Endothelial cell of umbilical vein (primary cell): ENCODE measurements at regions not wholly inside any gene's neighbourhood (a gene's known extent, or its start where the extent isn't known, plus 50 kb on each side); places are given as distances from the start of the nearest gene placed in this dataset.

ENCODE experiments used
- BruUV-seq: library from RNA; stranded (reverse); fragments of 400-500 nt; replicated peaks from 2 replicates; lab custom pipeline; 2021; lab: Mats Ljungman, UMichigan
- CTCF ChIA-PET: fragments of 300-600, 350-600 bp; sonication (Branson Sonifier 250); formaldehyde crosslinking; loops from one replicate; lab custom pipeline; 2021; ENCODE audit warnings: antibody characterized with exemption, inconsistent platforms; lab: Charles Lee
- POLR2A ChIA-PET: fragments of 300-600, 350-600 bp; sonication (Branson Sonifier 250); formaldehyde crosslinking; loops from one replicate; lab custom pipeline; 2021; ENCODE audit warnings: antibody characterized with exemption, inconsistent platforms; lab: Charles Lee
- DNase-seq: peaks from one replicate; pipeline ENCODE4 v3.0.0-alpha.2; 2011; ENCODE audit warnings: low read depth, low spot score
- FAIRE-seq: peaks from 2 replicates; lab custom pipeline; 2011; peaks lifted over from hg19 to GRCh38; lab: Jason Lieb, UNC
- H2AFZ ChIP-seq: 2 replicates; pipeline ENCODE4 v1.6.0; 2012; ENCODE audit warnings: low read depth, low read length, control low read depth, inconsistent platforms
- H3K27ac ChIP-seq: 2 replicates; pipeline ENCODE4 v1.5.1; 2011; ENCODE audit warnings: low read depth, mild to moderate bottlenecking, control low read depth, low read length, moderate library complexity; ENCODE audit not compliant: insufficient read depth
- H3K27me3 ChIP-seq, 2 experiments: 2 replicates each; pipeline versions ENCODE4 v1.6.0 to v1.6.1; 2011; ENCODE audit warnings: low read length in 2 of 2, mixed read lengths in 1 of 2; ENCODE audit not compliant: control insufficient read depth in 2 of 2, insufficient read depth in 2 of 2
- H3K36me3 ChIP-seq, 2 experiments: 2 replicates in 1 of 2; 3 replicates in 1 of 2; pipeline ENCODE4 v1.5.1; 2011; ENCODE audit warnings: low read length in 2 of 2, mild to moderate bottlenecking in 1 of 2, moderate library complexity in 1 of 2; ENCODE audit not compliant: control insufficient read depth in 2 of 2, insufficient read depth in 2 of 2; ENCODE audit errors: extremely low read depth in 1 of 2
- H3K4me1 ChIP-seq: 3 replicates; pipeline ENCODE4 v1.5.1; 2011; ENCODE audit warnings: mild to moderate bottlenecking, low read length; ENCODE audit not compliant: control insufficient read depth, insufficient read depth; ENCODE audit errors: extremely low read depth
- H3K4me2 ChIP-seq: 2 replicates; pipeline ENCODE4 v1.6.1; 2011; ENCODE audit warnings: low read length, control low read depth, mixed read lengths; ENCODE audit not compliant: insufficient read depth
- H3K4me3 ChIP-seq, 3 experiments: fragments of 200-600 bp in 1 of 3; sonication (generic), shearing (Covaris generic) in 1 of 3; replicated peaks in 1 of 3; 2 replicates each; pipeline ENCODE4 v1.5.1; 2011 to 2016; ENCODE audit warnings: control low read depth in 3 of 3, low read length in 3 of 3, mild to moderate bottlenecking in 2 of 3, inconsistent platforms in 1 of 3, low read depth in 1 of 3, moderate library complexity in 1 of 3; ENCODE audit not compliant: insufficient read depth in 1 of 3
- H3K79me2 ChIP-seq: 2 replicates; pipeline ENCODE4 v1.6.0; 2012; ENCODE audit warnings: low read length, inconsistent platforms; ENCODE audit not compliant: control insufficient read depth, insufficient read depth
- H3K9ac ChIP-seq: replicated peaks from 2 replicates; pipeline ENCODE3; 2011; ENCODE audit warnings: low read length, control low read depth; ENCODE audit not compliant: insufficient read depth; ENCODE audit errors: extremely low read depth
- H3K9me1 ChIP-seq: replicated peaks from 3 replicates; pipeline ENCODE4 v1.6.0; 2011; ENCODE audit warnings: mild to moderate bottlenecking, low read length; ENCODE audit not compliant: control insufficient read depth, insufficient read depth; ENCODE audit errors: extremely low read depth
- H3K9me3 ChIP-seq: replicated peaks from 2 replicates; pipeline ENCODE4 v1.5.1; 2012; ENCODE audit warnings: low read length, inconsistent platforms; ENCODE audit not compliant: control insufficient read depth, insufficient read depth
- H4K20me1 ChIP-seq: replicated peaks from 2 replicates; pipeline ENCODE3; 2011; ENCODE audit warnings: mild to moderate bottlenecking, low read length; ENCODE audit not compliant: control insufficient read depth, insufficient read depth; ENCODE audit errors: extremely low read depth
- CTCF ChIP-seq, 2 donors: IDR thresholded peaks; 1 replicate in 1 of 2; 2 replicates in 1 of 2; pipeline ENCODE4 v1.5.1; 2011; ENCODE audit warnings: low read length in 2 of 2, mild to moderate bottlenecking in 2 of 2, moderate library complexity in 2 of 2, control low read depth in 1 of 2, inconsistent platforms in 1 of 2, low read depth in 1 of 2; ENCODE audit not compliant: insufficient read depth in 1 of 2; ENCODE audit errors: extremely low read depth in 1 of 2
- EZH2 ChIP-seq: IDR thresholded peaks from 2 replicates; pipeline ENCODE4 v1.6.1; 2012; ENCODE audit warnings: borderline replicate concordance, low read depth, mild to moderate bottlenecking, moderate library complexity, low read length, inconsistent platforms; ENCODE audit not compliant: severe bottlenecking
- FOS ChIP-seq: IDR thresholded peaks from 2 replicates; pipeline ENCODE4 v1.6.1; 2011; ENCODE audit warnings: mild to moderate bottlenecking, low read length, moderate library complexity, borderline replicate concordance; ENCODE audit not compliant: insufficient read depth
- GATA2 ChIP-seq: IDR thresholded peaks from 2 replicates; pipeline ENCODE4 v1.7.0; 2011; ENCODE audit warnings: low read depth, mild to moderate bottlenecking, moderate library complexity, mixed read lengths, low read length; ENCODE audit not compliant: insufficient read length, insufficient read depth
- JUN ChIP-seq: IDR thresholded peaks from 2 replicates; pipeline ENCODE4 v1.6.1; 2011; ENCODE audit warnings: borderline replicate concordance, low read depth; ENCODE audit not compliant: insufficient read length, insufficient read depth
- MYC ChIP-seq: IDR thresholded peaks from one replicate; pipeline ENCODE4 v1.6.1; 2011; ENCODE audit warnings: mild to moderate bottlenecking, low read depth, low read length
- POLR2A ChIP-seq: IDR thresholded peaks from 2 replicates; pipeline ENCODE4 v1.6.1; 2012; ENCODE audit warnings: low read depth, mild to moderate bottlenecking, control low read depth, low read length
- POLR2AphosphoS5 ChIP-seq: IDR thresholded peaks from 2 replicates; pipeline ENCODE4 v1.6.1; 2012; ENCODE audit warnings: low read depth, mild to moderate bottlenecking, control low read depth, low read length, moderate library complexity; ENCODE audit not compliant: insufficient read depth
- dilution Hi-C: fragments of 300-500 bp; cut with MboI; formaldehyde crosslinking; loops from one replicate; pipeline ENCODE4 v1.15.0; 2019; ENCODE audit warnings: low sequenced_read_pairs; ENCODE audit not compliant: extremely low pct_ligation_motif_present
- intact Hi-C: fragments of 100-400 bp; cut with micrococcal nuclease; formaldehyde crosslinking; loops from one replicate; pipeline ENCODE4 v1.10.0; 2022
- TF ChIP-seq, protein P1 (sequence below): IDR thresholded peaks from 2 replicates; pipeline ENCODE4 v1.6.1; 2011; ENCODE audit not compliant: insufficient read depth, insufficient read length

- no peak overlapping the region for H3K4me3 ChIP-seq
- no peaks in the 10 kb centered on the region for H3K79me2 ChIP-seq
- CTCF ChIA-PET, result no interaction called here
- no peak overlapping the region for H3K27ac ChIP-seq
- H2AFZ ChIP-seq, result no peak overlapping the region
- intact Hi-C loops, result no loop called here
- FAIRE-seq, result no peak
- H3K9me1 ChIP-seq, result no peaks in the 10 kb centered on the region
- no peaks in the 10 kb centered on the region for H3K9me3 ChIP-seq
- no peak overlapping the region for H3K4me2 ChIP-seq
- BruUV-seq, result no TSS peak
- DNase-seq, result no peak
- TF ChIP-seq EZH2 (no peak), CTCF (IDR thresholded peaks at IDR 0.05; ENCODE audit: extremely low read depth in 1 of 2, insufficient read depth in 1 of 2, low read depth in 1 of 2, low read length in 2 of 2) (no peak), JUN (no peak), POLR2AphosphoS5 (no peak), MYC (no peak), GATA2 (no peak), FOS (no peak), POLR2A (no peak)
- TF ChIP-seq, protein P1, sequence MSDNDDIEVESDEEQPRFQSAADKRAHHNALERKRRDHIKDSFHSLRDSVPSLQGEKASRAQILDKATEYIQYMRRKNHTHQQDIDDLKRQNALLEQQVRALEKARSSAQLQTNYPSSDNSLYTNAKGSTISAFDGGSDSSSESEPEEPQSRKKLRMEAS, result no peak
- dilution Hi-C loops, result no loop called here
- H4K20me1 ChIP-seq, result no peaks in the 10 kb centered on the region
- H3K4me1 ChIP-seq, result no peaks in the 10 kb centered on the region
- H3K9ac ChIP-seq, result no peak overlapping the region
- H3K27me3 ChIP-seq, result no peaks in the 10 kb centered on the region
- POLR2A ChIA-PET, result no interaction called here
- H3K36me3 ChIP-seq, result no peaks in the 10 kb centered on the region
Observed at GRCh38 chr16:60261425-60261824, 1527.3 kb upstream of the GOT2 start.
